HCT116 (cell line): ENCODE measurements at regions not wholly inside any gene's neighbourhood (a gene's known extent, or its start where the extent isn't known, plus 50 kb on each side); places are given as distances from the start of the nearest gene placed in this dataset.

Experiments used
- ATAC-seq: fragments of 200-7000 bp; cut with Tn5 transposase; 2 replicates; pipeline ENCODE4 v1.9.1; 2020; ENCODE audit warnings: mild to moderate bottlenecking, moderate library complexity
- BruUV-seq: library from RNA; stranded (reverse); fragments of 400-500 nt; replicated peaks from 2 replicates; lab custom pipeline; 2021; lab: Mats Ljungman, UMichigan
- CTCF ChIA-PET: fragments of 300-600 bp; sonication (Branson Sonifier 250); formaldehyde crosslinking; loops from one replicate; lab custom pipeline; 2021; ENCODE audit warnings: antibody characterized with exemption; lab: Charles Lee
- POLR2A ChIA-PET: fragments of 300-600, 350-600 bp; sonication (Branson Sonifier 250); formaldehyde crosslinking; loops from one replicate; lab custom pipeline; 2021; ENCODE audit warnings: antibody characterized with exemption; lab: Charles Lee
- RAD21 ChIA-PET, 2 experiments: fragments of 300-600 bp; sonication (Branson Sonifier 250); formaldehyde crosslinking; loops; one replicate each; lab custom pipeline; 2023; ENCODE audit warnings: low total read pairs in 2 of 2; ENCODE audit not compliant: uncharacterized antibody in 2 of 2, unreplicated experiment in 2 of 2, low non-redundant PET in 1 of 2; lab: Charles Lee
- DNase-seq: peaks from one replicate; pipeline ENCODE4 v3.0.0-alpha.2; 2010; ENCODE audit warnings: low read depth, low spot score
- H2AFZ ChIP-seq: fragments of 200-600 bp; shearing (Covaris generic), sonication (generic); 2 replicates; pipeline ENCODE4 v1.6.1; 2017; ENCODE audit warnings: low read depth, mixed run types, mixed read lengths, antibody characterized with exemption, low read length; ENCODE audit not compliant: poor library complexity, severe bottlenecking
- H3K27ac ChIP-seq: 2 replicates; pipeline ENCODE4 v1.5.1; 2012; ENCODE audit warnings: low read depth, low read length
- H3K27me3 ChIP-seq: fragments of 200-600 bp; sonication (generic); 2 replicates; pipeline ENCODE4 v1.6.1; 2016; ENCODE audit warnings: mixed run types, low read length, mixed read lengths; ENCODE audit not compliant: insufficient read depth
- H3K36me3 ChIP-seq, 2 experiments: fragments of 200-500 bp in 1 of 2; fragments of 200-600 bp in 1 of 2; sonication (Bioruptor generic) in 1 of 2; sonication (generic) in 1 of 2; 2 replicates each; pipeline versions ENCODE4 v1.5.1 to v1.6.1; 2014 to 2016; ENCODE audit warnings: low read length in 2 of 2, inconsistent platforms in 1 of 2, mixed read lengths in 1 of 2, mixed run types in 1 of 2; ENCODE audit not compliant: insufficient read depth in 2 of 2, control insufficient read depth in 1 of 2
- H3K4me1 ChIP-seq, 2 experiments: fragments of 200-600 bp in 1 of 2; sonication (generic) in 1 of 2; 2 replicates each; pipeline versions ENCODE4 v1.5.1 to v1.6.1; 2012 to 2017; ENCODE audit warnings: low read length in 2 of 2, inconsistent platforms in 1 of 2, mild to moderate bottlenecking in 1 of 2, mixed read lengths in 1 of 2, mixed run types in 1 of 2, moderate library complexity in 1 of 2; ENCODE audit not compliant: insufficient read depth in 2 of 2, control insufficient read depth in 1 of 2
- H3K4me2 ChIP-seq: fragments of 200-600 bp; sonication (generic); 2 replicates; pipeline ENCODE4 v1.6.1; 2017; ENCODE audit warnings: mixed run types, low read length, mixed read lengths
- H3K4me3 ChIP-seq, 2 experiments: fragments of 200-600 bp in 1 of 2; sonication (generic) in 1 of 2; replicated peaks in 1 of 2; 2 replicates each; pipeline ENCODE4 v1.5.1; 2011 to 2016; ENCODE audit warnings: low read length in 2 of 2, control low read depth in 1 of 2, low read depth in 1 of 2, mild to moderate bottlenecking in 1 of 2, mixed read lengths in 1 of 2, mixed run types in 1 of 2
- H3K79me2 ChIP-seq: fragments of 200-600 bp; sonication (generic); 2 replicates; pipeline ENCODE4 v1.6.1; 2017; ENCODE audit warnings: mild to moderate bottlenecking, mixed run types, low read length, moderate library complexity, mixed read lengths; ENCODE audit not compliant: insufficient read depth
- H3K9ac ChIP-seq: fragments of 200-600 bp; sonication (generic); 2 replicates; pipeline ENCODE4 v1.6.1; 2016; ENCODE audit warnings: low read length, mixed read lengths
- H3K9me2 ChIP-seq: fragments of 200-600 bp; sonication (generic), shearing (Covaris generic); 2 replicates; pipeline ENCODE4 v1.6.1; 2017; ENCODE audit warnings: mixed run types, mild to moderate bottlenecking, moderate library complexity; ENCODE audit not compliant: insufficient read depth
- H3K9me3 ChIP-seq, 2 experiments: fragments of 200-500 bp in 1 of 2; fragments of 200-600 bp in 1 of 2; sonication (Bioruptor generic) in 1 of 2; sonication (generic) in 1 of 2; 2 replicates each; pipeline ENCODE4 v1.6.1; 2014 to 2017; ENCODE audit warnings: low read length in 2 of 2, mixed read lengths in 2 of 2, inconsistent platforms in 1 of 2, low read depth in 1 of 2, mild to moderate bottlenecking in 1 of 2, mixed run types in 1 of 2, moderate library complexity in 1 of 2; ENCODE audit not compliant: control insufficient read depth in 1 of 2, insufficient read depth in 1 of 2
- H4K20me1 ChIP-seq: fragments of 200-600 bp; sonication (generic), shearing (Covaris generic); 2 replicates; pipeline ENCODE4 v1.6.1; 2017; ENCODE audit warnings: mixed run types, mild to moderate bottlenecking, moderate library complexity; ENCODE audit not compliant: insufficient read depth
- ATF3 ChIP-seq: IDR thresholded peaks from 2 replicates; pipeline ENCODE4 v1.6.1; 2012
- CBX3 ChIP-seq: IDR thresholded peaks from 2 replicates; pipeline ENCODE4 v1.6.1; 2012; ENCODE audit warnings: low read depth
- CEBPB ChIP-seq: IDR thresholded peaks from 2 replicates; pipeline ENCODE4 v1.6.1; 2012; ENCODE audit warnings: low read depth
- CTCF ChIP-seq, 3 experiments: fragments of 200-600 bp in 1 of 3; sonication (generic) in 1 of 3; IDR thresholded peaks in 2 of 3; conservative IDR thresholded peaks in 1 of 3; 2 replicates each; pipeline ENCODE4 v1.5.1; 2012 to 2017; ENCODE audit warnings: low read depth in 2 of 3, low read length in 2 of 3, antibody characterized with exemption in 1 of 3, borderline replicate concordance in 1 of 3, control low read depth in 1 of 3, mild to moderate bottlenecking in 1 of 3, mixed read lengths in 1 of 3, mixed run types in 1 of 3, moderate library complexity in 1 of 3; ENCODE audit not compliant: insufficient read depth in 1 of 3
- EGR1 ChIP-seq: IDR thresholded peaks from 2 replicates; pipeline ENCODE4 v1.6.1; 2012; ENCODE audit warnings: low read depth
- ELF1 ChIP-seq: IDR thresholded peaks from 2 replicates; pipeline ENCODE4 v1.6.1; 2012; ENCODE audit warnings: low read depth, borderline replicate concordance
- EZH2 ChIP-seq: fragments of 200-600 bp; sonication (generic); IDR thresholded peaks from 2 replicates; pipeline ENCODE4 v1.6.1; 2017; ENCODE audit warnings: antibody characterized with exemption, mixed run types
- FOSL1 ChIP-seq: IDR thresholded peaks from 2 replicates; pipeline ENCODE4 v1.6.1; 2012; ENCODE audit warnings: low read depth
- JUND ChIP-seq: IDR thresholded peaks from 2 replicates; pipeline ENCODE4 v1.6.1; 2012
- MAX ChIP-seq: IDR thresholded peaks from 2 replicates; pipeline ENCODE4 v1.6.1; 2012
- POLR2A ChIP-seq: IDR thresholded peaks from 2 replicates; pipeline ENCODE4 v1.7.0; 2011; ENCODE audit warnings: borderline replicate concordance; ENCODE audit not compliant: insufficient read depth, insufficient read length; ENCODE audit errors: extremely low read depth
- POLR2AphosphoS5 ChIP-seq: IDR thresholded peaks from 2 replicates; pipeline ENCODE4 v1.6.1; 2011; ENCODE audit warnings: mild to moderate bottlenecking, low read depth, low read length, moderate library complexity
- SIN3A ChIP-seq: IDR thresholded peaks from 2 replicates; pipeline ENCODE4 v1.6.1; 2012; ENCODE audit warnings: low read depth
- SP1 ChIP-seq: IDR thresholded peaks from 2 replicates; pipeline ENCODE4 v1.6.1; 2012; ENCODE audit warnings: low read depth
- SRF ChIP-seq: IDR thresholded peaks from 2 replicates; pipeline ENCODE4 v1.6.1; 2012; ENCODE audit warnings: low read depth
- TCF7L2 ChIP-seq: IDR thresholded peaks from 2 replicates; pipeline ENCODE4 v1.7.0; 2011; ENCODE audit warnings: borderline replicate concordance, inconsistent platforms; ENCODE audit not compliant: insufficient read depth, insufficient read length; ENCODE audit errors: extremely low read depth
- ZFX ChIP-seq: fragments of 450-650 bp; IDR thresholded peaks from 2 replicates; pipeline ENCODE4 v1.6.1; 2017
- intact Hi-C: fragments of 100-400 bp; cut with micrococcal nuclease; formaldehyde crosslinking; loops from 2 replicates; pipeline ENCODE4 v1.10.0; 2022
- TF ChIP-seq, protein P1 (sequence below): IDR thresholded peaks from 2 replicates; pipeline ENCODE4 v1.6.1; 2012; ENCODE audit warnings: low read depth

- TF ChIP-seq MAX (no peak), POLR2A (no peak), POLR2AphosphoS5 (no peak), EZH2 (no peak), CBX3 (no peak)
- intact Hi-C loops = no loop called here
- BruUV-seq = no TSS peak
These were observed 447.5 kb downstream of the GXYLT1 start for GRCh38 chr12:41697161-41697560.

GRCh38 chr12:41684997-41685396, 459.7 kb downstream of the GXYLT1 start:
- no peak for DNase-seq
- H3K4me2 ChIP-seq = no peak overlapping the region
- TF ChIP-seq EGR1 = no peak
- no peak for TF ChIP-seq CBX3
- TF ChIP-seq JUND = no peak
- TF ChIP-seq POLR2AphosphoS5 = no peak
- TF ChIP-seq SRF = no peak
- no peak for TF ChIP-seq ATF3
- no peak for TF ChIP-seq TCF7L2
- TF ChIP-seq SIN3A = no peak
- TF ChIP-seq ZFX = no peak
- no peak for TF ChIP-seq POLR2A
- no peak for TF ChIP-seq ELF1
- no peak for TF ChIP-seq CTCF (IDR thresholded peaks at IDR 0.05 in 2 of 3, conservative IDR thresholded peaks at IDR 0.05 in 1 of 3; ENCODE audit: borderline replicate concordance in 1 of 3, insufficient read depth in 1 of 3, low read depth in 2 of 3, low read length in 2 of 3)
- TF ChIP-seq CEBPB = no peak
- TF ChIP-seq SP1 = no peak
- TF ChIP-seq FOSL1 = no peak
- TF ChIP-seq, protein P1, sequence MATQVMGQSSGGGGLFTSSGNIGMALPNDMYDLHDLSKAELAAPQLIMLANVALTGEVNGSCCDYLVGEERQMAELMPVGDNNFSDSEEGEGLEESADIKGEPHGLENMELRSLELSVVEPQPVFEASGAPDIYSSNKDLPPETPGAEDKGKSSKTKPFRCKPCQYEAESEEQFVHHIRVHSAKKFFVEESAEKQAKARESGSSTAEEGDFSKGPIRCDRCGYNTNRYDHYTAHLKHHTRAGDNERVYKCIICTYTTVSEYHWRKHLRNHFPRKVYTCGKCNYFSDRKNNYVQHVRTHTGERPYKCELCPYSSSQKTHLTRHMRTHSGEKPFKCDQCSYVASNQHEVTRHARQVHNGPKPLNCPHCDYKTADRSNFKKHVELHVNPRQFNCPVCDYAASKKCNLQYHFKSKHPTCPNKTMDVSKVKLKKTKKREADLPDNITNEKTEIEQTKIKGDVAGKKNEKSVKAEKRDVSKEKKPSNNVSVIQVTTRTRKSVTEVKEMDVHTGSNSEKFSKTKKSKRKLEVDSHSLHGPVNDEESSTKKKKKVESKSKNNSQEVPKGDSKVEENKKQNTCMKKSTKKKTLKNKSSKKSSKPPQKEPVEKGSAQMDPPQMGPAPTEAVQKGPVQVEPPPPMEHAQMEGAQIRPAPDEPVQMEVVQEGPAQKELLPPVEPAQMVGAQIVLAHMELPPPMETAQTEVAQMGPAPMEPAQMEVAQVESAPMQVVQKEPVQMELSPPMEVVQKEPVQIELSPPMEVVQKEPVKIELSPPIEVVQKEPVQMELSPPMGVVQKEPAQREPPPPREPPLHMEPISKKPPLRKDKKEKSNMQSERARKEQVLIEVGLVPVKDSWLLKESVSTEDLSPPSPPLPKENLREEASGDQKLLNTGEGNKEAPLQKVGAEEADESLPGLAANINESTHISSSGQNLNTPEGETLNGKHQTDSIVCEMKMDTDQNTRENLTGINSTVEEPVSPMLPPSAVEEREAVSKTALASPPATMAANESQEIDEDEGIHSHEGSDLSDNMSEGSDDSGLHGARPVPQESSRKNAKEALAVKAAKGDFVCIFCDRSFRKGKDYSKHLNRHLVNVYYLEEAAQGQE = no peak

More at GRCh38 chr12:41697161-41697560, 447.5 kb downstream of the GXYLT1 start:
- Histone ChIP-seq H3K4me1 (no peaks in the 10 kb centered on the region), H3K27me3 (no peaks in the 10 kb centered on the region), H3K9me2 (no peaks in the 10 kb centered on the region), H3K4me3 (no peak overlapping the region), H3K9me3 (no peaks in the 10 kb centered on the region), H3K4me2 (no peak overlapping the region), H4K20me1 (no peaks in the 10 kb centered on the region), H3K9ac (no peak overlapping the region), H3K27ac (no peak overlapping the region), H3K36me3 (no peaks in the 10 kb centered on the region), H2AFZ (no peak overlapping the region), H3K79me2 (no peaks in the 10 kb centered on the region)
- DNase-seq (no peak), ATAC-seq (no peak)
- ChIA-PET CTCF (no interaction called here), RAD21 (no interaction called here), POLR2A (no interaction called here)

More at GRCh38 chr12:41684997-41685396, 459.7 kb downstream of the GXYLT1 start:
- H3K9me3 ChIP-seq = no peaks in the 10 kb centered on the region
- intact Hi-C loops = no loop called here
- H3K9ac ChIP-seq = no peak overlapping the region
- no peak overlapping the region for H3K4me3 ChIP-seq
- no peaks in the 10 kb centered on the region for H3K9me2 ChIP-seq
- ChIA-PET RAD21 (no interaction called here), POLR2A (no interaction called here), CTCF (no interaction called here)
- H3K4me1 ChIP-seq = no peaks in the 10 kb centered on the region
- no peak overlapping the region for H2AFZ ChIP-seq
- no peak overlapping the region for H3K27ac ChIP-seq
- no peaks in the 10 kb centered on the region for H3K79me2 ChIP-seq
- no peaks in the 10 kb centered on the region for H3K27me3 ChIP-seq
- no peaks in the 10 kb centered on the region for H3K36me3 ChIP-seq
- no peaks in the 10 kb centered on the region for H4K20me1 ChIP-seq
- BruUV-seq = no TSS peak
- ATAC-seq = no peak
